PC-9 (cell line): ENCODE measurements at regions not wholly inside any gene's neighbourhood (a gene's known extent, or its start where the extent isn't known, plus 50 kb on each side); places are given as distances from the start of the nearest gene placed in this dataset.

Source experiments
- BruUV-seq: library from RNA; stranded (reverse); fragments of 400-500 nt; replicated peaks from 2 replicates; lab custom pipeline; 2021; lab: Mats Ljungman, UMichigan
- CTCF ChIA-PET: fragments of 300-600 bp; sonication (Branson Sonifier 250); formaldehyde crosslinking; loops from one replicate; lab custom pipeline; 2022; ENCODE audit warnings: antibody characterized with exemption; lab: Charles Lee
- POLR2A ChIA-PET: fragments of 300-600 bp; sonication (Branson Sonifier 250); formaldehyde crosslinking; loops from one replicate; lab custom pipeline; 2022; ENCODE audit warnings: antibody characterized with exemption; ENCODE audit not compliant: unreplicated experiment; lab: Charles Lee
- DNase-seq, 2 experiments: peaks; one replicate each; pipeline versions ENCODE4 v3.0.0 to v3.0.0-alpha.2; 2015 to 2022; ENCODE audit warnings: mixed read lengths in 1 of 2
- H2AFZ ChIP-seq: fragments of 200-600 bp; sonication (generic); 2 replicates; pipeline ENCODE4 v1.8.1; 2017; ENCODE audit warnings: antibody characterized with exemption
- H3F3A ChIP-seq: fragments of 200-600 bp; sonication (generic); 2 replicates; pipeline ENCODE4 v1.8.1; 2017; ENCODE audit warnings: antibody characterized with exemption, mild to moderate bottlenecking, low read depth; ENCODE audit not compliant: insufficient read depth
- H3K27ac ChIP-seq: fragments of 200-600 bp; sonication (generic); 2 replicates; pipeline ENCODE4 v1.6.1; 2016; ENCODE audit warnings: mixed run types
- H3K27me3 ChIP-seq: fragments of 200-600 bp; sonication (generic); 2 replicates; pipeline ENCODE4 v1.6.1; 2016; ENCODE audit warnings: low read depth, mixed run types; ENCODE audit not compliant: insufficient read depth
- H3K36me3 ChIP-seq: fragments of 200-600 bp; sonication (generic); 2 replicates; pipeline ENCODE4 v1.6.1; 2016; ENCODE audit warnings: low read depth, mixed run types
- H3K4me1 ChIP-seq: fragments of 200-600 bp; sonication (generic); replicated peaks from 2 replicates; pipeline ENCODE4 v1.6.1; 2016; ENCODE audit warnings: mixed run types; ENCODE audit not compliant: insufficient read depth
- H3K4me2 ChIP-seq: fragments of 200-600 bp; sonication (generic); 2 replicates; pipeline ENCODE4 v1.6.1; 2017; ENCODE audit warnings: mixed run types
- H3K4me3 ChIP-seq: fragments of 200-600 bp; sonication (generic); 2 replicates; pipeline ENCODE4 v1.6.1; 2016; ENCODE audit warnings: mixed run types
- H3K79me2 ChIP-seq: fragments of 200-600 bp; sonication (generic); 2 replicates; pipeline ENCODE4 v1.6.1; 2017; ENCODE audit warnings: low read depth, mixed run types
- H3K9me2 ChIP-seq: fragments of 200-600 bp; sonication (generic); 2 replicates; pipeline ENCODE4 v1.8.1; 2017; ENCODE audit warnings: mild to moderate bottlenecking; ENCODE audit not compliant: insufficient read depth
- H3K9me3 ChIP-seq: fragments of 200-600 bp; sonication (generic); 2 replicates; pipeline ENCODE4 v1.8.1; 2016; ENCODE audit warnings: low read depth; ENCODE audit not compliant: insufficient read depth
- H4K20me1 ChIP-seq: fragments of 200-600 bp; sonication (generic); 2 replicates; pipeline ENCODE4 v1.8.1; 2017; ENCODE audit not compliant: insufficient read depth
- CTCF ChIP-seq: fragments of 200-600 bp; sonication (generic); conservative IDR thresholded peaks from 2 replicates; pipeline ENCODE4 v1.6.1; 2017; ENCODE audit warnings: mixed run types, antibody characterized with exemption, mild to moderate bottlenecking, moderate library complexity
- EZH2 ChIP-seq: fragments of 200-600 bp; sonication (generic); IDR thresholded peaks from 2 replicates; pipeline ENCODE4 v1.8.0; 2017; ENCODE audit warnings: antibody characterized with exemption, low read depth
- intact Hi-C: fragments of 100-400 bp; cut with micrococcal nuclease; formaldehyde crosslinking; loops from one replicate; pipeline ENCODE4 v1.10.0; 2022; ENCODE audit not compliant: unreplicated experiment

GRCh38 chr2:187749804-187750431 lies 195.7 kb upstream of the TFPI start:
- Histone ChIP-seq H3K27me3 (no peaks in the 10 kb centered on the region), H3K9me2 (no peaks in the 10 kb centered on the region), H3K4me1 (no peaks in the 10 kb centered on the region), H3K9me3 (no peaks in the 10 kb centered on the region), H3K27ac (no peak overlapping the region), H3K36me3 (no peaks in the 10 kb centered on the region), H3K4me3 (no peak overlapping the region), H4K20me1 (no peaks in the 10 kb centered on the region), H3K4me2 (no peak overlapping the region), H3K79me2 (no peaks in the 10 kb centered on the region), H2AFZ (no peak overlapping the region), H3F3A (no peaks in the 10 kb centered on the region)
- no TSS peak for BruUV-seq
- ChIA-PET POLR2A (no interaction called here), CTCF (no interaction called here)
- intact Hi-C loops: no loop called here
- TF ChIP-seq CTCF: no peak
- no peak for TF ChIP-seq EZH2
- DNase-seq: no peak

- no peak overlapping the region for H3K27ac ChIP-seq
- no peaks in the 10 kb centered on the region for H3K79me2 ChIP-seq
- H3K4me2 ChIP-seq: no peak overlapping the region
- H3F3A ChIP-seq: 0 out of 2 replicates have a peak, but pooled peaks cover 1% of the 10 kb centered on the region
- intact Hi-C loops: no loop called here
- H3K36me3 ChIP-seq: no peaks in the 10 kb centered on the region
- TF ChIP-seq EZH2: no peak
- TF ChIP-seq CTCF: no peak
- H2AFZ ChIP-seq: no peak overlapping the region
- H3K4me3 ChIP-seq: no peak overlapping the region
- H3K27me3 ChIP-seq: no peaks in the 10 kb centered on the region
- H3K4me1 ChIP-seq: 0 out of 2 replicates have a peak, but pooled peaks cover under 1% of the 10 kb centered on the region
- CTCF ChIA-PET: no interaction called here
- BruUV-seq: no TSS peak
- no peaks in the 10 kb centered on the region for H4K20me1 ChIP-seq
- POLR2A ChIA-PET: no interaction called here
- DNase-seq: no peak
- H3K9me3 ChIP-seq: no peaks in the 10 kb centered on the region
- no peaks in the 10 kb centered on the region for H3K9me2 ChIP-seq
Measured at GRCh38 chr2:187768995-187769394, 214.8 kb upstream of the TFPI start.

GRCh38 chr2:187769437-187769836 lies 215.2 kb upstream of the TFPI start:
- no peak overlapping the region for H2AFZ ChIP-seq

More at GRCh38 chr2:187769437-187769836, 215.2 kb upstream of the TFPI start:
- no TSS peak for BruUV-seq
- Histone ChIP-seq H3K27me3 (no peaks in the 10 kb centered on the region), H3K4me2 (no peak overlapping the region), H3K9me3 (no peaks in the 10 kb centered on the region), H3K36me3 (no peaks in the 10 kb centered on the region), H3K4me1 (peaks cover 5% of the 10 kb centered on the region), H3K79me2 (no peaks in the 10 kb centered on the region), H3F3A (0 out of 2 replicates have a peak, but pooled peaks cover 5% of the 10 kb centered on the region), H4K20me1 (no peaks in the 10 kb centered on the region), H3K27ac (no peak overlapping the region), H3K4me3 (no peak overlapping the region), H3K9me2 (no peaks in the 10 kb centered on the region)
- POLR2A ChIA-PET: no interaction called here
- CTCF ChIA-PET: no interaction called here
- no peak for DNase-seq
- intact Hi-C loops: no loop called here
- TF ChIP-seq EZH2 (no peak), CTCF (no peak)
